ENCODE measurements at regions not wholly inside any gene's neighbourhood (a gene's known extent, or its start where the extent isn't known, plus 50 kb on each side); places are given as distances from the start of the nearest gene placed in this dataset.

- TF ChIP-seq EZH2 (IDR thresholded peaks at IDR 0.05; ENCODE audit: low read length): no peak
- TF ChIP-seq CTCF (optimal IDR thresholded peaks at IDR 0.05 in 1 of 3, IDR thresholded peaks at IDR 0.05 in 1 of 3, conservative IDR thresholded peaks at IDR 0.05 in 1 of 3; ENCODE audit: extremely low read depth in 1 of 3, insufficient read depth in 2 of 3, low read length in 3 of 3): no peak
- no peak for DNase-seq (ENCODE audit: low read depth, low spot score)
- no peak overlapping the region for H3K4me3 ChIP-seq (ENCODE audit: control insufficient read depth in 2 of 3, extremely low read depth in 1 of 3, insufficient read depth in 2 of 3, low read depth in 1 of 3, low read length in 3 of 3)
- H2AFZ ChIP-seq (ENCODE audit: control insufficient read depth, low read length): no peak overlapping the region
- no peaks in the 10 kb centered on the region for H3K36me3 ChIP-seq (ENCODE audit: control insufficient read depth in 2 of 2, extremely low read depth in 1 of 2, insufficient read depth in 2 of 2, low read length in 2 of 2)
- H3K4me2 ChIP-seq (ENCODE audit: control insufficient read depth, extremely low read depth, insufficient read depth, low read depth, low read length): no peak overlapping the region
- no peaks in the 10 kb centered on the region for H3K9me3 ChIP-seq (ENCODE audit: control insufficient read depth, low read depth, low read length)
- H3K9ac ChIP-seq (ENCODE audit: control insufficient read depth, extremely low read depth, insufficient read depth, low read length): no peak overlapping the region
- no peak for FAIRE-seq
- H3K79me2 ChIP-seq (ENCODE audit: control insufficient read depth, insufficient read depth, low read length): no peaks in the 10 kb centered on the region
- H4K20me1 ChIP-seq (ENCODE audit: control insufficient read depth, extremely low read depth, insufficient read depth, low read length): no peaks in the 10 kb centered on the region
- dilution Hi-C loops (cut with MboI; ENCODE audit: extremely low pct_ligation_motif_present, low sequenced_read_pairs): no loop called here
- no peaks in the 10 kb centered on the region for H3K27me3 ChIP-seq (ENCODE audit: control insufficient read depth, extremely low read depth, insufficient read depth, low read length)
- H3K9me1 ChIP-seq (ENCODE audit: control insufficient read depth, extremely low read depth, insufficient read depth, low read length): no peaks in the 10 kb centered on the region
- H3K4me1 ChIP-seq (ENCODE audit: control insufficient read depth, extremely low read depth, insufficient read depth, low read length): no peaks in the 10 kb centered on the region
- no peak overlapping the region for H3K27ac ChIP-seq (ENCODE audit: control insufficient read depth, insufficient read depth, low read length)
These were observed 167.4 kb downstream of the RPS29 start for GRCh38 chr14:49418789-49419188.

- no peak overlapping the region for H2AFZ ChIP-seq (ENCODE audit: control insufficient read depth, low read length)
- no peaks in the 10 kb centered on the region for H3K27me3 ChIP-seq (ENCODE audit: control insufficient read depth, extremely low read depth, insufficient read depth, low read length)
- no peaks in the 10 kb centered on the region for H3K79me2 ChIP-seq (ENCODE audit: control insufficient read depth, insufficient read depth, low read length)
- H3K9me1 ChIP-seq (ENCODE audit: control insufficient read depth, extremely low read depth, insufficient read depth, low read length): no peaks in the 10 kb centered on the region
- FAIRE-seq (no peak), DNase-seq (ENCODE audit: low read depth, low spot score) (no peak)
- no peak overlapping the region for H3K4me2 ChIP-seq (ENCODE audit: control insufficient read depth, extremely low read depth, insufficient read depth, low read depth, low read length)
- no peak overlapping the region for H3K27ac ChIP-seq (ENCODE audit: control insufficient read depth, insufficient read depth, low read length)
- H4K20me1 ChIP-seq (ENCODE audit: control insufficient read depth, extremely low read depth, insufficient read depth, low read length): no peaks in the 10 kb centered on the region
- H3K9me3 ChIP-seq (ENCODE audit: control insufficient read depth, low read depth, low read length): no peaks in the 10 kb centered on the region
- no peak overlapping the region for H3K9ac ChIP-seq (ENCODE audit: control insufficient read depth, extremely low read depth, insufficient read depth, low read length)
- no peak overlapping the region for H3K4me3 ChIP-seq (ENCODE audit: control insufficient read depth in 2 of 3, extremely low read depth in 1 of 3, insufficient read depth in 2 of 3, low read depth in 1 of 3, low read length in 3 of 3)
- TF ChIP-seq EZH2 (IDR thresholded peaks at IDR 0.05; ENCODE audit: low read length) (no peak), CTCF (optimal IDR thresholded peaks at IDR 0.05 in 1 of 3, IDR thresholded peaks at IDR 0.05 in 1 of 3, conservative IDR thresholded peaks at IDR 0.05 in 1 of 3; ENCODE audit: extremely low read depth in 1 of 3, insufficient read depth in 2 of 3, low read length in 3 of 3) (no peak)
- dilution Hi-C loops (cut with MboI; ENCODE audit: extremely low pct_ligation_motif_present, low sequenced_read_pairs): no loop called here
- no peaks in the 10 kb centered on the region for H3K36me3 ChIP-seq (ENCODE audit: control insufficient read depth in 2 of 2, extremely low read depth in 1 of 2, insufficient read depth in 2 of 2, low read length in 2 of 2)
- H3K4me1 ChIP-seq (ENCODE audit: control insufficient read depth, extremely low read depth, insufficient read depth, low read length): no peaks in the 10 kb centered on the region
These were observed 168.4 kb downstream of the RPS29 start for GRCh38 chr14:49417790-49418189.
